ENCODE measurements at regions not wholly inside any gene's neighbourhood (a gene's known extent, or its start where the extent isn't known, plus 50 kb on each side); places are given as distances from the start of the nearest gene placed in this dataset.

- DNase-seq (ENCODE audit: extremely low read depth, low read depth), result no peak
- no peak for TF ChIP-seq CTCF (IDR thresholded peaks at IDR 0.05; ENCODE audit: low read depth, low read length)
Observed at GRCh38 chr17:77641718-77642117, 316.8 kb upstream of the TNRC6C start.

GRCh38 chr17:77644181-77645071 is 314.1 kb upstream of the TNRC6C start:
- no peak for DNase-seq (ENCODE audit: extremely low read depth, low read depth)
- TF ChIP-seq CTCF (IDR thresholded peaks at IDR 0.05; ENCODE audit: low read depth, low read length), result no peak

GRCh38 chr17:77645072-77646045 is 313.1 kb upstream of the TNRC6C start:
- DNase-seq (ENCODE audit: extremely low read depth, low read depth), result no peak
- no peak for TF ChIP-seq CTCF (IDR thresholded peaks at IDR 0.05; ENCODE audit: low read depth, low read length)

GRCh38 chr17:77646046-77646430 is 312.5 kb upstream of the TNRC6C start:
- DNase-seq (ENCODE audit: extremely low read depth, low read depth), result no peak
- TF ChIP-seq CTCF (IDR thresholded peaks at IDR 0.05; ENCODE audit: low read depth, low read length), result no peak

- TF ChIP-seq CTCF (IDR thresholded peaks at IDR 0.05; ENCODE audit: low read depth, low read length), result no peak
- DNase-seq (ENCODE audit: extremely low read depth, low read depth), result no peak
Observed at GRCh38 chr17:77647531-77647930, 311.0 kb upstream of the TNRC6C start.

GRCh38 chr17:77649717-77650211 is 308.7 kb upstream of the TNRC6C start:
- DNase-seq (ENCODE audit: extremely low read depth, low read depth), result peak; percentile 8
- no peak; the same call in 1 of the 2 replicates for TF ChIP-seq CTCF (IDR thresholded peaks at IDR 0.05; ENCODE audit: low read depth, low read length)

Data from AG09319 (cell line).